ENCODE measurements at regions not wholly inside any gene's neighbourhood (a gene's known extent, or its start where the extent isn't known, plus 50 kb on each side); places are given as distances from the start of the nearest gene placed in this dataset.

DNA sequence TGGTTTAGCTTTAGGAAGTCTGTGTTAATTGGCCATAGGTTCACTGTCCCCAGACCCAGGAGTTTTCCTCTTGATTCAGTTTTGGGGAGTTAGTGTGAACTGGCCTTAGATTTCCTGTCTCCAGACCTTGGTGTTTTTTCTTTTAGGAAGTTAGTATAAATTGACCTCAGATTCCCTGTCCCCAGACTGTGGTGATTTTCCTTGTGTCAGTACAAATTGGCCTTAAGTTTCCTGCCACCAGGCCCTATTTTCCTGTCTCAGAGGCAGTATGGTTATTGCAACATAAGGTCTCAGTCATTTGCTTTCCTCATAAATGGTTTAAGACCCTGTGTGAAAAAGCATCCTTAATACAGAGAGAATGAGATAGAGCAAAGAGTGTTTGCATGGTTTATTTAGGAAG lies 595.8 kb downstream of the NLGN4X start (continued):
- TF ChIP-seq, protein P1, sequence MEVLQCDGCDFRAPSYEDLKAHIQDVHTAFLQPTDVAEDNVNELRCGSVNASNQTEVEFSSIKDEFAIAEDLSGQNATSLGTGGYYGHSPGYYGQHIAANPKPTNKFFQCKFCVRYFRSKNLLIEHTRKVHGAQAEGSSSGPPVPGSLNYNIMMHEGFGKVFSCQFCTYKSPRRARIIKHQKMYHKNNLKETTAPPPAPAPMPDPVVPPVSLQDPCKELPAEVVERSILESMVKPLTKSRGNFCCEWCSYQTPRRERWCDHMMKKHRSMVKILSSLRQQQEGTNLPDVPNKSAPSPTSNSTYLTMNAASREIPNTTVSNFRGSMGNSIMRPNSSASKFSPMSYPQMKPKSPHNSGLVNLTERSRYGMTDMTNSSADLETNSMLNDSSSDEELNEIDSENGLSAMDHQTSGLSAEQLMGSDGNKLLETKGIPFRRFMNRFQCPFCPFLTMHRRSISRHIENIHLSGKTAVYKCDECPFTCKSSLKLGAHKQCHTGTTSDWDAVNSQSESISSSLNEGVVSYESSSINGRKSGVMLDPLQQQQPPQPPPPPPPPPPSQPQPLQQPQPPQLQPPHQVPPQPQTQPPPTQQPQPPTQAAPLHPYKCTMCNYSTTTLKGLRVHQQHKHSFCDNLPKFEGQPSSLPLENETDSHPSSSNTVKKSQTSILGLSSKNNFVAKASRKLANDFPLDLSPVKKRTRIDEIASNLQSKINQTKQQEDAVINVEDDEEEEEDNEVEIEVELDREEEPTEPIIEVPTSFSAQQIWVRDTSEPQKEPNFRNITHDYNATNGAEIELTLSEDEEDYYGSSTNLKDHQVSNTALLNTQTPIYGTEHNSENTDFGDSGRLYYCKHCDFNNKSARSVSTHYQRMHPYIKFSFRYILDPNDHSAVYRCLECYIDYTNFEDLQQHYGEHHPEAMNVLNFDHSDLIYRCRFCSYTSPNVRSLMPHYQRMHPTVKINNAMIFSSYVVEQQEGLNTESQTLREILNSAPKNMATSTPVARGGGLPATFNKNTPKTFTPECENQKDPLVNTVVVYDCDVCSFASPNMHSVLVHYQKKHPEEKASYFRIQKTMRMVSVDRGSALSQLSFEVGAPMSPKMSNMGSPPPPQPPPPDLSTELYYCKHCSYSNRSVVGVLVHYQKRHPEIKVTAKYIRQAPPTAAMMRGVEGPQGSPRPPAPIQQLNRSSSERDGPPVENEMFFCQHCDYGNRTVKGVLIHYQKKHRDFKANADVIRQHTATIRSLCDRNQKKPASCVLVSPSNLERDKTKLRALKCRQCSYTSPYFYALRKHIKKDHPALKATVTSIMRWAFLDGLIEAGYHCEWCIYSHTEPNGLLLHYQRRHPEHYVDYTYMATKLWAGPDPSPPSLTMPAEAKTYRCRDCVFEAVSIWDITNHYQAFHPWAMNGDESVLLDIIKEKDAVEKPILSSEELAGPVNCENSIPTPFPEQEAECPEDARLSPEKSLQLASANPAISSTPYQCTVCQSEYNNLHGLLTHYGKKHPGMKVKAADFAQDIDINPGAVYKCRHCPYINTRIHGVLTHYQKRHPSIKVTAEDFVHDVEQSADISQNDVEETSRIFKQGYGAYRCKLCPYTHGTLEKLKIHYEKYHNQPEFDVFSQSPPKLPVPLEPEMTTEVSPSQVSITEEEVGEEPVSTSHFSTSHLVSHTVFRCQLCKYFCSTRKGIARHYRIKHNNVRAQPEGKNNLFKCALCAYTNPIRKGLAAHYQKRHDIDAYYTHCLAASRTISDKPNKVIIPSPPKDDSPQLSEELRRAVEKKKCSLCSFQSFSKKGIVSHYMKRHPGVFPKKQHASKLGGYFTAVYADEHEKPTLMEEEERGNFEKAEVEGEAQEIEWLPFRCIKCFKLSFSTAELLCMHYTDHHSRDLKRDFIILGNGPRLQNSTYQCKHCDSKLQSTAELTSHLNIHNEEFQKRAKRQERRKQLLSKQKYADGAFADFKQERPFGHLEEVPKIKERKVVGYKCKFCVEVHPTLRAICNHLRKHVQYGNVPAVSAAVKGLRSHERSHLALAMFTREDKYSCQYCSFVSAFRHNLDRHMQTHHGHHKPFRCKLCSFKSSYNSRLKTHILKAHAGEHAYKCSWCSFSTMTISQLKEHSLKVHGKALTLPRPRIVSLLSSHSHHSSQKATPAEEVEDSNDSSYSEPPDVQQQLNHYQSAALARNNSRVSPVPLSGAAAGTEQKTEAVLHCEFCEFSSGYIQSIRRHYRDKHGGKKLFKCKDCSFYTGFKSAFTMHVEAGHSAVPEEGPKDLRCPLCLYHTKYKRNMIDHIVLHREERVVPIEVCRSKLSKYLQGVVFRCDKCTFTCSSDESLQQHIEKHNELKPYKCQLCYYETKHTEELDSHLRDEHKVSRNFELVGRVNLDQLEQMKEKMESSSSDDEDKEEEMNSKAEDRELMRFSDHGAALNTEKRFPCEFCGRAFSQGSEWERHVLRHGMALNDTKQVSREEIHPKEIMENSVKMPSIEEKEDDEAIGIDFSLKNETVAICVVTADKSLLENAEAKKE (CRISPR knock-in tag; IDR thresholded peaks at IDR 0.05) = no peak
- TF ChIP-seq EZH2 (IDR thresholded peaks at IDR 0.05; ENCODE audit: low read depth, unreplicated experiment) (no peak), ZNF331 (CRISPR knock-in tag; IDR thresholded peaks at IDR 0.05; ENCODE audit: low read depth) (no peak), JUNB (IDR thresholded peaks at IDR 0.05; ENCODE audit: unreplicated experiment) (no peak), REST (IDR thresholded peaks at IDR 0.05; ENCODE audit: unreplicated experiment) (no peak), POLR2AphosphoS5 (IDR thresholded peaks at IDR 0.05; ENCODE audit: low read depth) (no peak), CREB1 (CRISPR knock-in tag; IDR thresholded peaks at IDR 0.05; ENCODE audit: low read depth) (no peak), STAT1 (IDR thresholded peaks at IDR 0.05; ENCODE audit: unreplicated experiment) (no peak), NANOG (IDR thresholded peaks at IDR 0.05; ENCODE audit: borderline replicate concordance) (no peak), ZNF114 (CRISPR knock-in tag; IDR thresholded peaks at IDR 0.05) (no peak)
- TF ChIP-seq, protein P2, sequence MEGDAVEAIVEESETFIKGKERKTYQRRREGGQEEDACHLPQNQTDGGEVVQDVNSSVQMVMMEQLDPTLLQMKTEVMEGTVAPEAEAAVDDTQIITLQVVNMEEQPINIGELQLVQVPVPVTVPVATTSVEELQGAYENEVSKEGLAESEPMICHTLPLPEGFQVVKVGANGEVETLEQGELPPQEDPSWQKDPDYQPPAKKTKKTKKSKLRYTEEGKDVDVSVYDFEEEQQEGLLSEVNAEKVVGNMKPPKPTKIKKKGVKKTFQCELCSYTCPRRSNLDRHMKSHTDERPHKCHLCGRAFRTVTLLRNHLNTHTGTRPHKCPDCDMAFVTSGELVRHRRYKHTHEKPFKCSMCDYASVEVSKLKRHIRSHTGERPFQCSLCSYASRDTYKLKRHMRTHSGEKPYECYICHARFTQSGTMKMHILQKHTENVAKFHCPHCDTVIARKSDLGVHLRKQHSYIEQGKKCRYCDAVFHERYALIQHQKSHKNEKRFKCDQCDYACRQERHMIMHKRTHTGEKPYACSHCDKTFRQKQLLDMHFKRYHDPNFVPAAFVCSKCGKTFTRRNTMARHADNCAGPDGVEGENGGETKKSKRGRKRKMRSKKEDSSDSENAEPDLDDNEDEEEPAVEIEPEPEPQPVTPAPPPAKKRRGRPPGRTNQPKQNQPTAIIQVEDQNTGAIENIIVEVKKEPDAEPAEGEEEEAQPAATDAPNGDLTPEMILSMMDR (conservative IDR thresholded peaks at IDR 0.05; ENCODE audit: low read depth in 2 of 2) = no peak
